ENCODE measurements at regions not wholly inside any gene's neighbourhood (a gene's known extent, or its start where the extent isn't known, plus 50 kb on each side); places are given as distances from the start of the nearest gene placed in this dataset.
A peak's percentile ranks its signal among the peaks of the same experiment; 100 is the strongest.

DNA sequence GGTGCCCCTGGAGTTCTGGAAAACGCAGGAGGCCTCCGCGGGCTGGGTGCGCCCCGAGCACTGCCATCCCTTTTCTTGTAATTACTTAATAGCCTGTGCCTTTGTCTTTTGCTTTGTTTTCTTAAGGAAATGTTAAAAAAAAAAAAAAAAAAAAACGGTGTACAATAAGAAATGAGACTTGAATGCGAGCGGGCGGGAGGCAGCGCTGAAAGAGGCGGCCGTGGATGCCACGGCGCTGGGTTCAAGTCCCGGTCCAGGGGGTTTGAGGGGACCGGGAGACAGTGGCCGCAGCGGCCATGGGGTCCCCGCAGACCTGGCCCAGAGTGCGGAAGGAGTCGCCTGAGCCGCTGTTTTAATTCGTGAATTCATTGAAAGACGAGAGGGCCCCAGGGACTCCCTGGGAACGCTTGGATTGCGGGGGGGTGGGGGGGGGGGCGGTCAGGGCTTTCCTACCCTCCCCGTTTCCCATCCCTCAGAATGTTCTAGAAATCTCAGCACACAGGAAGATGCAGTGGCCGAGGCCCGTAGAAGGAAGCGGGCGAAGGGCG is 349.2 kb upstream of the ARGLU1 start:
- peaks cover 0 to 27% (median 8%) of the 10 kb centered on the region in 12 donors for H3K4me1 ChIP-seq
- H3K4me3 ChIP-seq, result peak overlapping the region; percentile 40 to 73 (median 62)
- peak in 3 of 4 donors; percentile 7 to 28 (median 19) for ATAC-seq
- peak overlapping the region; percentile 86 to 98 (median 94) for H3K27ac ChIP-seq
- intact Hi-C loops (cut with DNase I), result loop anchor here in 9 of 10 donors (1.0 to 10.0 kb wide), 20 partner anchors 42 to 382 kb away; partner anchors contain the start of genes EFNB2 (in 8 of the 9) and ARGLU1 (in 1 of the 9)
- no peaks in the 10 kb centered on the region for H3K9me3 ChIP-seq
- H3K27me3 ChIP-seq, result peaks cover 0 to 3% (median 0%) of the 10 kb centered on the region in 9 donors
- no peaks in the 10 kb centered on the region for H3K36me3 ChIP-seq
- no peak for TF ChIP-seq POLR2A (IDR thresholded peaks at IDR 0.05)
- TF ChIP-seq, protein P1, sequence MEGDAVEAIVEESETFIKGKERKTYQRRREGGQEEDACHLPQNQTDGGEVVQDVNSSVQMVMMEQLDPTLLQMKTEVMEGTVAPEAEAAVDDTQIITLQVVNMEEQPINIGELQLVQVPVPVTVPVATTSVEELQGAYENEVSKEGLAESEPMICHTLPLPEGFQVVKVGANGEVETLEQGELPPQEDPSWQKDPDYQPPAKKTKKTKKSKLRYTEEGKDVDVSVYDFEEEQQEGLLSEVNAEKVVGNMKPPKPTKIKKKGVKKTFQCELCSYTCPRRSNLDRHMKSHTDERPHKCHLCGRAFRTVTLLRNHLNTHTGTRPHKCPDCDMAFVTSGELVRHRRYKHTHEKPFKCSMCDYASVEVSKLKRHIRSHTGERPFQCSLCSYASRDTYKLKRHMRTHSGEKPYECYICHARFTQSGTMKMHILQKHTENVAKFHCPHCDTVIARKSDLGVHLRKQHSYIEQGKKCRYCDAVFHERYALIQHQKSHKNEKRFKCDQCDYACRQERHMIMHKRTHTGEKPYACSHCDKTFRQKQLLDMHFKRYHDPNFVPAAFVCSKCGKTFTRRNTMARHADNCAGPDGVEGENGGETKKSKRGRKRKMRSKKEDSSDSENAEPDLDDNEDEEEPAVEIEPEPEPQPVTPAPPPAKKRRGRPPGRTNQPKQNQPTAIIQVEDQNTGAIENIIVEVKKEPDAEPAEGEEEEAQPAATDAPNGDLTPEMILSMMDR (IDR thresholded peaks at IDR 0.05), result no peak
- peak; percentile 48 to 65 (median 53) for DNase-seq
- WGBS, 4 donors, result 17 to 38% (median 27%) methylated on average over 28 to 33 of the region's 33 CpGs

DNA sequence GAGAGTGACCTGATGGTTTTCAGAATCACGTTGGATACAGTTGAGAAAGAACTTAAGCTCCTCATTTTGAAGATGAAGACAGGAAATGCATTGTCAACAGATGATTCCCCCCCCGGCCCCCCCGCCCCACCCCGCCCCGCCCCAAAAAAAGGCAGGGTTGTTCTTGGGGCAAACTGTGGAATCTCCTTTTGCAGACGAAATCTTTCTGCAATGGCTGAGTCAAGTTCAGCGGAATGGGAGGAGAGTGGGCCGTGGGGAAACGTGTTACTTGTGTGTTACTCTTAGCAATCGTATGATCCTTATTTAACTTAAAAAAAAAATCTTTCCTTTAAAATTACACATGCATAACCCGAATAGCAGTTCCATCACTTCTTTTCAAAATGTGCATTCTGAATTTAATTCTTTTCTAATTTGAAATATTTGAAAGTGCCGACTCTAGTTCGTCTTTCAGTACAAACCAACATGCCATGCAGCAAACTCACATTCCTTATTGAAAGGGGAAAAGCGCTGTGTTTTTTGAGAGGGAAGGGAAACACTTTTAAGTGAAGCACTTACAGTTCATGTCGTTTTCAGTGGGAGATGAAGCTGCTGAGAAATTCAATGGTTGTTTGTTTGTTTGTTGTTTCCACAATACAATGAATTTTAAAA is 348.5 kb upstream of the ARGLU1 start:
- H3K9me3 ChIP-seq, result no peaks in the 10 kb centered on the region
- no peak for TF ChIP-seq POLR2A (IDR thresholded peaks at IDR 0.05)
- TF ChIP-seq, protein P1 (IDR thresholded peaks at IDR 0.05), result no peak
- peaks cover 0 to 3% (median 0%) of the 10 kb centered on the region in 9 donors for H3K27me3 ChIP-seq
- ATAC-seq (no peak), DNase-seq (no peak)
- intact Hi-C loops (cut with DNase I), result loop anchor here in 9 of 10 donors (2.0 to 10.0 kb wide), 19 partner anchors 42 to 382 kb away; partner anchors contain the start of genes EFNB2 (in 8 of the 9) and ARGLU1 (in 1 of the 9)
- H3K27ac ChIP-seq, result peak overlapping the region; percentile 86 to 98 (median 94)
- WGBS, 4 donors, result 43 to 64% (median 48%) methylated on average over 15 of the region's 15 CpGs
- H3K36me3 ChIP-seq, result no peaks in the 10 kb centered on the region
- H3K4me3 ChIP-seq, result peak overlapping the region in 10 of 12 donors; percentile 40 to 73 (median 63)
- H3K4me1 ChIP-seq, result peaks cover 0 to 27% (median 8%) of the 10 kb centered on the region in 12 donors

DNA sequence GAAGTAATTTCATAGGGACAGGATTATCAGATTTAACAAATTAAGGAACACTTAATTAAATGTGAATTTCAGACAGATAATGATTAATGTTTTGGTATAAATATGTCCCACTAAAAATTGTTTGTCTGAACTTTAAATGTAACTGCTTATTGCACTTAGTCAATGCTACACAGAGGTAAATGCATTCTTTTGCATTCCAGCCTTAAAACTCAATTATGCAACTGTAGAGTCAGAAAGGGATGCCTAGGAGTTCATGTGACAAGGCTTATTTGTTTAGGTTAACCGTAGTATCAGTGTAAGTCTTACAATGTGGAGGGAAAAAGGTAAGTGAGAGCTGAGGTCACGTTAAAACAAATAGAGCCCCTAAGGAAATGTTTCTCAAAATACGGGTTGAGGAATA is 347.2 kb upstream of the ARGLU1 start:
- Histone ChIP-seq H3K4me3 (no peak overlapping the region), H3K9me3 (no peaks in the 10 kb centered on the region), H3K4me1 (peaks cover 0 to 18% (median 8%) of the 10 kb centered on the region in 12 donors), H3K27me3 (peaks cover 0 to 3% (median 0%) of the 10 kb centered on the region in 9 donors), H3K27ac (peak overlapping the region in 2 of 12 donors; percentile 92), H3K36me3 (no peaks in the 10 kb centered on the region)
- DNase-seq, result no peak
- ATAC-seq, result no peak
- intact Hi-C loops (cut with DNase I), result loop anchor here in 9 of 10 donors (5.0 to 10.0 kb wide), 17 partner anchors 110 to 380 kb away; partner anchors contain the start of genes EFNB2 (in 7 of the 9) and ARGLU1 (in 1 of the 9)
- 77 to 80% (median 79%) methylated on average over 3 of the region's 3 CpGs for WGBS, 4 donors
- TF ChIP-seq, protein P1 (IDR thresholded peaks at IDR 0.05), result no peak
- TF ChIP-seq POLR2A (IDR thresholded peaks at IDR 0.05), result no peak

DNA sequence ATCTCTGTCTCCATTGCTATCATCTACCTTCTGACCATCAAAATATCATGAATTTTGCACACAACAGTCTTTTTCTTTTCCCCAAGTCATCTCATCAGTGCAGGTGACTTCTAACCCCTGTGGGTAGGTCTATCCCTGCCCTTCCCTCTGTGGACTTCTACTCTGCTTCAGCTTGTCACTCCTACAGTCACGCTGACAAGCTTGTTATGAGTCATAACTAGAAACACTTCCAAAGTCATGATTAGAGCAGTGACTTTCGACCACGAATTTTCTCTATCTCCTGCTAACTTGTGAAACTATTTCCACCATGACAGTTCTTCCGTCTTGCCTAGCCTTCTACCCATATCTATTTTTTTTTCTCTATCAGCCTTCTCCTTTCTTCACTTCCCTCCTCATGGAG is 343.7 kb upstream of the ARGLU1 start:
- ATAC-seq (no peak), DNase-seq (no peak)
- H3K9me3 ChIP-seq, result no peaks in the 10 kb centered on the region
- peaks cover 0 to 10% (median 0%) of the 10 kb centered on the region in 12 donors for H3K4me1 ChIP-seq
- H3K27ac ChIP-seq, result no peak overlapping the region
- TF ChIP-seq, protein P1 (IDR thresholded peaks at IDR 0.05), result no peak
- TF ChIP-seq POLR2A (IDR thresholded peaks at IDR 0.05), result no peak
- WGBS, 4 donors, result 65 to 76% (median 72%) methylated on average over 4 of the region's 4 CpGs
- no peaks in the 10 kb centered on the region for H3K27me3 ChIP-seq
- intact Hi-C loops (cut with DNase I), result loop anchor here in 5 of 10 donors (10.0 kb wide), 8 partner anchors 107 to 377 kb away; partner anchors contain the start of genes EFNB2 (in 2 of the 5) and ARGLU1 (in 1 of the 5)
- H3K36me3 ChIP-seq, result no peaks in the 10 kb centered on the region
- H3K4me3 ChIP-seq, result no peak overlapping the region
